Retinal pigment epithelial cell (primary cell): ENCODE measurements at regions not wholly inside any gene's neighbourhood (a gene's known extent, or its start where the extent isn't known, plus 50 kb on each side); places are given as distances from the start of the nearest gene placed in this dataset.
"Not testable (repeated sequence)": the region's sequence is repeated elsewhere in the genome, so short reads cannot be mapped to it uniquely, and the experiment has no call there.

Source experiments
- DNase-seq: peaks from one replicate; pipeline ENCODE4 v3.0.0-alpha.2; 2010; ENCODE audit warnings: low read depth
- H3K4me3 ChIP-seq: 2 replicates; pipeline ENCODE4 v1.5.1; 2011; ENCODE audit warnings: mild to moderate bottlenecking, low read length, control low read depth, moderate library complexity
- TF ChIP-seq, protein P1 (sequence below): conservative IDR thresholded peaks from 2 replicates; pipeline ENCODE4 v1.5.1; 2011; ENCODE audit warnings: low read depth, low read length, control low read depth, inconsistent platforms

DNA sequence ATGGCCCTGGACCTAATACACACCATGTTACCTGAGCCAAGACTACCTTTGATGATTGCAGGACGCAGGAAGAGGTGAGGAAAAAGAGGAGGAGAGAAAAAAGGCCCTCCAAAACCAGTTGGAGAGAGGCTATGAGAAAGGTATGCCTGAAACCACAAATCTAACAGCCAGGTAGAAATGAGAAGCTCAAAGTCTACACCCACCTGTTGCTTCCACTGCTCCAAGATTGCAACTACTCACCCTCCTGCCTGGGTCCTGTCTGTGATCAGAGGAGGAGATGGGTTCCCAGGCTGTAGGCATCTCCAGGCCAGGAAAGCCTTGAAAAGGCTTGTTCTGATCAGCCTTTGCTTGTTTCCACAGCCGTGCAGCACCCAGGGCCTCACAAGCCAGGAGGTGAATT lies 307.8 kb upstream of the USP24 start:
- DNase-seq = no peak
- no peak overlapping the region for H3K4me3 ChIP-seq
- TF ChIP-seq, protein P1, sequence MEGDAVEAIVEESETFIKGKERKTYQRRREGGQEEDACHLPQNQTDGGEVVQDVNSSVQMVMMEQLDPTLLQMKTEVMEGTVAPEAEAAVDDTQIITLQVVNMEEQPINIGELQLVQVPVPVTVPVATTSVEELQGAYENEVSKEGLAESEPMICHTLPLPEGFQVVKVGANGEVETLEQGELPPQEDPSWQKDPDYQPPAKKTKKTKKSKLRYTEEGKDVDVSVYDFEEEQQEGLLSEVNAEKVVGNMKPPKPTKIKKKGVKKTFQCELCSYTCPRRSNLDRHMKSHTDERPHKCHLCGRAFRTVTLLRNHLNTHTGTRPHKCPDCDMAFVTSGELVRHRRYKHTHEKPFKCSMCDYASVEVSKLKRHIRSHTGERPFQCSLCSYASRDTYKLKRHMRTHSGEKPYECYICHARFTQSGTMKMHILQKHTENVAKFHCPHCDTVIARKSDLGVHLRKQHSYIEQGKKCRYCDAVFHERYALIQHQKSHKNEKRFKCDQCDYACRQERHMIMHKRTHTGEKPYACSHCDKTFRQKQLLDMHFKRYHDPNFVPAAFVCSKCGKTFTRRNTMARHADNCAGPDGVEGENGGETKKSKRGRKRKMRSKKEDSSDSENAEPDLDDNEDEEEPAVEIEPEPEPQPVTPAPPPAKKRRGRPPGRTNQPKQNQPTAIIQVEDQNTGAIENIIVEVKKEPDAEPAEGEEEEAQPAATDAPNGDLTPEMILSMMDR = no peak

DNA sequence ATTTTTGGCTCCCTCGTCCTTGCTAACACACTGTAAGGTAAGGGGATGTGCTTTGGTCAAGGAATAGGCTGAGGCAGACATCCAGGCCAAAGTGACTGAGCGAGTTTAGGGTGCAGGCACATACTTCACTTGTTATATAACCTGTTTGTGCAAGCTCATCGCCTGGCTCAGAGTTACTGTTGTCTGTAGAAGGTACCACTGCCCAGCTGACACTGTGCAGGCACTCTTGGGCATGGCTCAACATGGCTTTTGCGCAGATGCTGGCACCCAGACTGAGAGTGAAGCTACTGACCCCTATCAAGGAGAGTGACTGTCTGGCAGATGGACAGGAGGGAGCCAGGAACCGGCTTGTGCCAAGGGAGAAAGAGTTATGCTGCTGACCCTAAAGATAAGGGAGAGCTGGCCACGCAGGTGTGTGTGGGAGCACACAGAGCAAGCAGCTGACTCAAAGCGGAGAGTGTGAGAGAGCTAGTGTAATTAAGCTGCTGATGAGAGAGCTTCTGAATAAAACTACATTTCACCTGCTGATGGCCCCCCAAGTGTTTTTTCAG lies 307.3 kb upstream of the USP24 start:
- no peak overlapping the region for H3K4me3 ChIP-seq
- no peak for DNase-seq
- TF ChIP-seq, protein P1 = no peak

DNA sequence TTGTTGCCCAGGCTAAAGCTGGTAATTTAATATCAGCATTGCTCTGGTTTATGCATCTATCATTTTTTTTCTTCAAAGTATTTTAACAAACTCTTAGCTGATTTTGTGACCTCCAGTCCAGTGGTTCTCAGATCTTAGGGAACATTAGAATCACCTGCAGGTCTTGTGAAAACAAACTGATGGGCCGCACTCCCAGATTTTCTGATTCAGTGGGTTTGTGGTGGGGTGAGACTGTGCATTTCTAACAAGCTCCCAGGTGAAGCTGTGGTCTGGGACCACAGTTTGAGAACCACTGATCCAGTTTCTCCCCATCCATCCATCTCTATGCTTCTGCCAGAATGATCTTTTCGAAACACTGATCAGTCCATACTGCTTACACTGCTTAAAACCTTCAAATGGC lies 305.7 kb upstream of the USP24 start:
- TF ChIP-seq, protein P1 = no peak

DNA sequence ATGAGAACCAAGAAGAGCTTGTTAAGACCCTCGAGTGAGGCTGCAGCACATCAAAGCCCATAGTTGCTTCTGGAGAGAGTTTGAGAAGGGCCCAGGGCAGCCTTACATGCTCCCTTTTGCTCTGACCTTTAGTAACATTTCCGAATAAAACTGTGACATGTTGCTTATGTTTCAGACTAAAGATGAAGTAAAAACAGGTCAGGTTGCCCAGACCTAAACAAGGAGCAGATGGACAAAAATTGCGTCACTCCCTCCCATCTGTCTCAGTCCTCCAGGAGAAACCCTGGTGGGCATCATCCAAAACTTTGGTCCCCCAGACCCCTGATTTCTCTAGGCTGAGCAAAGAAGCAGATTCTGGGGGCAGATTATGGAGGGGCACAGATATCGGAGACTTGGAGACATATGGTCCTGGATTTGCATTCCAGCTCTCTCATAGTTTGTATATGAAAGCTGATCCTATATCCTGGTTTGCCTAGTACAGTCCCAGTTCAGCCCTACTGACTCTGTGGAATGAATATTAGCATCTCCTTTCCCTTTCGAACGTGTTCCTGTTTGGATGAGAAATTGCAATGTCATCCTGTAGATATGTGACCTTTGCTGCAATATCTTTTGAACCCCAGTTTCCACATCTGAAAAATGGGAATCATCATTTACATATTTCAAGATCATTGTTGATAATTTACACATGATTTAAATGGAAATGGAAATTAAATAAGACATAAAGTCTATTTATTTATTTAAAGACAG lies 304.9 kb upstream of the USP24 start:
- TF ChIP-seq, protein P1 = no peak
- H3K4me3 ChIP-seq = no peak overlapping the region
- no peak for DNase-seq

More for the DNA sequence above, 305.7 kb upstream of the USP24 start:
- DNase-seq = no peak
- H3K4me3 ChIP-seq = no peak overlapping the region

DNA sequence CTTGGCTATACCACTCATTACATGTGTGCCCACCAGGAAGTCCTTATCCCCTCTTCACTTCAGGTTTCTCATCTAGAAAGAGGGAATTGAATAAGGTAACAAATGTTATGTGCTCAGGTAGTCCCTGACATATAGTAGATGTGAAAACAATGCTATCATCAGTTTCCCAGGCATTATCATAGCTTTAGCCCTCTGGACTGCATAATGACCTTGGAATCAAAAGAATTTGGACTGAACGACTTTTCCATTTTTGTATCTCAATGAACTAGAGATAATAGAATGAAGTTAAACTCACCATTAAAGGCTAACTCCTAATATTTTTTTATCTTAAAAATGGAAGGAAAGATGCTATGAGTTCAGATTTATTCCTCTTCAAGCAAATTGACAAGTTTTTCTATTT lies 304.1 kb upstream of the USP24 start:
- no peak for DNase-seq
- TF ChIP-seq, protein P1 = no peak
- H3K4me3 ChIP-seq = no peak overlapping the region

DNA sequence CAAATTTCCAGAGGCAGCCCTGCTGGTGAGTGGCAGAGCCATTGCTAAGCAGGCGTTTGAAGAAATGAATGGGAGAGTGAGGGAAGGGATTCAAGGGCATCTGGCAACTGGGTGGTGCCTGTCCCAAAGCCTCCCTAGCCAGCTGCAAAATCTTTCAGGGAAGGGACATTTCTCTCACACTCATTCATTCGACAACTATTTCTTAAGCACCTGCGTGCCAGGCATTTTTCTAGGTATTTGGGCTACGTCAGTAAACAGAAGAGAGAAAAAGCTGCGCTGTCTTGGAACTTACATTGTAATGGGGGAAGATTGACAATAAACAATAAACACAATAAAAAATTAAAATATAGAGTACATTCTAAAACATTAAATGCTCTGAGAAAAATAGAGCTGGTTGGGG lies 301.9 kb upstream of the USP24 start:
- H3K4me3 ChIP-seq = no peak overlapping the region
- TF ChIP-seq, protein P1 = no peak
- DNase-seq = no peak

DNA sequence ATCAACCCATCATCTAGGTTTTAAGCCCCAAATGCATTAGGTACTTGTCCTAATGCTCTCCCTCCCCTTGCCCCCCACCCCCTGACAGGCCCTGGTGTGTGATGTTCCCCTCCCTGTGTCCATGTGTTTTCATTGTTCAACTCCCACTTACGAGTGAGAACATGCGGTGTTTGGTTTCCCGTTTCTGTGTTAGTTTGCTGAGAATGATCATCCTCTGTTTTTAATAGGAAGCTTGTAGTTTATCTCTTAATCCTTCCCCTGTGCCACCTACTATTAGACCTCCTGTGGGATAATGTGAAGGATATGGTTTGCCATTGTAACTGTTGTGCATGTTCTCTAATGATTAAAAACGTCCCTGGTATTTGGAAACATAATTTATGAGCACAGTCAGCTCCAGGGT lies 299.4 kb upstream of the USP24 start:
- not testable (repeated sequence) for DNase-seq

DNA sequence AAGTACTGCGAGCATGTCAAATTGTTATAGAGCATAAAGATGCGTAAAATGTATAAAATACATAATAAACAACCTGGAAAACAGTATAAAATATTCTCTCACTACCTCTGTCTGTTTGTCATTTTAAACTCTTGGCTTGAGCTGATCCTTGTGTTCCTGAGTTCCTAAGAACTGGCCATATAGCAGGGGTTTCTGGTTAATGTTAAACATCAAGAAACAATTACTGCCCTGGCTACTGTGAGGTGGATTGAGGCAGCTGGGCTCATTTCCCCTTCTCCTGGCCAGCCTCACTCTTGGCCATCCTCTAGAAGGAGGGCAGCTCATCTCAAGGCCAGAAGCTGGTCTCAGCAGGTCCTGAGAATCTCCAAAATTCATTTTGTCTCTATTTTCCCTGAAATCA lies 297.3 kb upstream of the USP24 start:
- TF ChIP-seq, protein P1 = no peak
- no peak overlapping the region for H3K4me3 ChIP-seq

More for the DNA sequence above, 299.4 kb upstream of the USP24 start:
- H3K4me3 ChIP-seq = not testable (repeated sequence)

More for the DNA sequence above, 297.3 kb upstream of the USP24 start:
- no peak for DNase-seq
